ENCODE measurements at regions not wholly inside any gene's neighbourhood (a gene's known extent, or its start where the extent isn't known, plus 50 kb on each side); places are given as distances from the start of the nearest gene placed in this dataset.

DNA sequence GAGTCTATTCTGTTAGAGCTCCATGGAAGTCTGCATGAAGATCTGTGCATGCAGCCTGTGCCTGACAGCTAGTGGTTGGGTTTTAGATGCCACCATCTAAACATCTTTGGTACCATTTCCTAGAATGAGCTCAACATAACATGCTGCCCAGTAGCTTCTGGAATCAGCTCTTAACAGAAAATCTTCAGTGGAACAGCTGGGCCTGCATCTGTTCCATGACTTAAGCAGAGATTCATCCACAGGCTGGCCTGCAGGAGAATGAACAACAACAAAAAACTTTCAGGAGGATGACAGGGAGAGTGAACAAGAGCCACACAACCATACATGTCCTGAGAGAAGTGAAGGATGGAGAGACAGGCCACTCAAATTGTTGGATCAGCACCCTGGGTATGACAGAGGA lies 316.6 kb downstream of the RDH14 start:
- H2AFZ ChIP-seq (ENCODE audit: low read depth, low read length): no peak overlapping the region
- no peaks in the 10 kb centered on the region for H3K79me2 ChIP-seq (ENCODE audit: control insufficient read depth, insufficient read depth, low read length)
- intact Hi-C loops (cut with micrococcal nuclease) (no loop called here), dilution Hi-C loops (cut with MboI; ENCODE audit: extremely low pct_ligation_motif_present, low sequenced_read_pairs) (no loop called here)
- H3K9me3 ChIP-seq (replicated peaks; ENCODE audit: control insufficient read depth, insufficient read depth, low read length): no peaks in the 10 kb centered on the region
- no TSS peak for BruUV-seq (replicated peaks)
- FAIRE-seq (no peak), DNase-seq (ENCODE audit: low read depth, low spot score) (no peak)
- H3K36me3 ChIP-seq (ENCODE audit: control insufficient read depth in 2 of 2, extremely low read depth in 1 of 2, insufficient read depth in 2 of 2, low read length in 2 of 2): no peaks in the 10 kb centered on the region
- TF ChIP-seq JUN (IDR thresholded peaks at IDR 0.05; ENCODE audit: borderline replicate concordance, insufficient read depth, insufficient read length, low read depth) (no peak), GATA2 (IDR thresholded peaks at IDR 0.05; ENCODE audit: insufficient read depth, insufficient read length, low read depth, low read length) (no peak), MYC (IDR thresholded peaks at IDR 0.05; ENCODE audit: low read depth, low read length) (no peak), EZH2 (IDR thresholded peaks at IDR 0.05; ENCODE audit: borderline replicate concordance, low read depth, low read length, severe bottlenecking) (no peak)
- TF ChIP-seq, protein P1, sequence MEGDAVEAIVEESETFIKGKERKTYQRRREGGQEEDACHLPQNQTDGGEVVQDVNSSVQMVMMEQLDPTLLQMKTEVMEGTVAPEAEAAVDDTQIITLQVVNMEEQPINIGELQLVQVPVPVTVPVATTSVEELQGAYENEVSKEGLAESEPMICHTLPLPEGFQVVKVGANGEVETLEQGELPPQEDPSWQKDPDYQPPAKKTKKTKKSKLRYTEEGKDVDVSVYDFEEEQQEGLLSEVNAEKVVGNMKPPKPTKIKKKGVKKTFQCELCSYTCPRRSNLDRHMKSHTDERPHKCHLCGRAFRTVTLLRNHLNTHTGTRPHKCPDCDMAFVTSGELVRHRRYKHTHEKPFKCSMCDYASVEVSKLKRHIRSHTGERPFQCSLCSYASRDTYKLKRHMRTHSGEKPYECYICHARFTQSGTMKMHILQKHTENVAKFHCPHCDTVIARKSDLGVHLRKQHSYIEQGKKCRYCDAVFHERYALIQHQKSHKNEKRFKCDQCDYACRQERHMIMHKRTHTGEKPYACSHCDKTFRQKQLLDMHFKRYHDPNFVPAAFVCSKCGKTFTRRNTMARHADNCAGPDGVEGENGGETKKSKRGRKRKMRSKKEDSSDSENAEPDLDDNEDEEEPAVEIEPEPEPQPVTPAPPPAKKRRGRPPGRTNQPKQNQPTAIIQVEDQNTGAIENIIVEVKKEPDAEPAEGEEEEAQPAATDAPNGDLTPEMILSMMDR (IDR thresholded peaks at IDR 0.05; ENCODE audit: extremely low read depth in 1 of 2, insufficient read depth in 1 of 2, low read depth in 1 of 2, low read length in 2 of 2): no peak
- H3K27me3 ChIP-seq (ENCODE audit: control insufficient read depth in 2 of 2, insufficient read depth in 2 of 2, low read length in 2 of 2): peaks cover 2 to 5% of the 10 kb centered on the region in 2 experiments
- no peak overlapping the region for H3K27ac ChIP-seq (ENCODE audit: insufficient read depth, low read depth, low read length)
- no peak overlapping the region for H3K4me2 ChIP-seq (ENCODE audit: insufficient read depth, low read length)
- no peak overlapping the region for H3K9ac ChIP-seq (replicated peaks; ENCODE audit: extremely low read depth, insufficient read depth, low read length)
- CTCF ChIA-PET: interaction anchor here (0.9 to 1.5 kb wide), 3 partner anchors 65 to 134 kb away, joined by 3 to 4 read pairs (median 4); no protein-coding TSS in a partner anchor
- no peak overlapping the region for H3K4me3 ChIP-seq (replicated peaks in 1 of 3; ENCODE audit: insufficient read depth in 1 of 3, low read depth in 1 of 3, low read length in 3 of 3)
- POLR2A ChIA-PET: no interaction called here
- H3K4me1 ChIP-seq (ENCODE audit: control insufficient read depth, extremely low read depth, insufficient read depth, low read length): no peaks in the 10 kb centered on the region
- no peaks in the 10 kb centered on the region for H4K20me1 ChIP-seq (replicated peaks; ENCODE audit: control insufficient read depth, extremely low read depth, insufficient read depth, low read length)
- H3K9me1 ChIP-seq (replicated peaks; ENCODE audit: control insufficient read depth, extremely low read depth, insufficient read depth, low read length): no peaks in the 10 kb centered on the region

DNA sequence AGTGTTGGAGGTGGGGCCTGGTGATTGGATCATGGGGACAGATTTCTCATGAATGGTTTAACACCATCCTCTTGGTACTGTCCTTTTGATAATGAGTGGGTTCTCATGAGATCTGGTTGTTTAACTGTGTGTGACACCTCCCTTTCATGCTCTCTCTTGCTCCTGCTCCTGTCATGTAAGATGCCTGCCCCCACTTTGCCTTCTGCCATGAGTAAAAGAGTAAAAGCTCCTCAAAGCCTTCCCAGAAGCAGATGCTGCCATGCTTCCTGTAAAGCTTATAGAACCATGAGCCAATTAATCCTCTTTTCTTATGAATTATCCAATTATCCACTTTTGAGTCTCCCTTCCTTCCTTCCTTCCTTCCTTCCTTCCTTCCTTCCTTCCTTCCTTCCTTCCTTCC lies 317.7 kb downstream of the RDH14 start:
- H3K4me2 ChIP-seq (ENCODE audit: insufficient read depth, low read length): no peak overlapping the region
- no peaks in the 10 kb centered on the region for H4K20me1 ChIP-seq (replicated peaks; ENCODE audit: control insufficient read depth, extremely low read depth, insufficient read depth, low read length)
- no peaks in the 10 kb centered on the region for H3K4me1 ChIP-seq (ENCODE audit: control insufficient read depth, extremely low read depth, insufficient read depth, low read length)
- no peak overlapping the region for H2AFZ ChIP-seq (ENCODE audit: low read depth, low read length)
- H3K27ac ChIP-seq (ENCODE audit: insufficient read depth, low read depth, low read length): no peak overlapping the region
- intact Hi-C loops (cut with micrococcal nuclease) (no loop called here), dilution Hi-C loops (cut with MboI; ENCODE audit: extremely low pct_ligation_motif_present, low sequenced_read_pairs) (no loop called here)
- BruUV-seq (replicated peaks): no TSS peak
- peaks cover 2 to 5% of the 10 kb centered on the region in 2 experiments for H3K27me3 ChIP-seq (ENCODE audit: control insufficient read depth in 2 of 2, insufficient read depth in 2 of 2, low read length in 2 of 2)
- FAIRE-seq: no peak
- no peak overlapping the region for H3K4me3 ChIP-seq (replicated peaks in 1 of 3; ENCODE audit: insufficient read depth in 1 of 3, low read depth in 1 of 3, low read length in 3 of 3)
- no peaks in the 10 kb centered on the region for H3K79me2 ChIP-seq (ENCODE audit: control insufficient read depth, insufficient read depth, low read length)
- H3K9me1 ChIP-seq (replicated peaks; ENCODE audit: control insufficient read depth, extremely low read depth, insufficient read depth, low read length): no peaks in the 10 kb centered on the region
- ChIA-PET POLR2A (no interaction called here), CTCF (no interaction called here)
- no peak overlapping the region for H3K9ac ChIP-seq (replicated peaks; ENCODE audit: extremely low read depth, insufficient read depth, low read length)
- no peaks in the 10 kb centered on the region for H3K9me3 ChIP-seq (replicated peaks; ENCODE audit: control insufficient read depth, insufficient read depth, low read length)
- no peaks in the 10 kb centered on the region for H3K36me3 ChIP-seq (ENCODE audit: control insufficient read depth in 2 of 2, extremely low read depth in 1 of 2, insufficient read depth in 2 of 2, low read length in 2 of 2)
- no peak for TF ChIP-seq POLR2AphosphoS5 (IDR thresholded peaks at IDR 0.05; ENCODE audit: insufficient read depth, low read depth, low read length)
- no peak for TF ChIP-seq JUN (IDR thresholded peaks at IDR 0.05; ENCODE audit: borderline replicate concordance, insufficient read depth, insufficient read length, low read depth)
- TF ChIP-seq POLR2A (IDR thresholded peaks at IDR 0.05; ENCODE audit: low read depth, low read length): no peak
- TF ChIP-seq EZH2 (IDR thresholded peaks at IDR 0.05; ENCODE audit: borderline replicate concordance, low read depth, low read length, severe bottlenecking): no peak
- TF ChIP-seq, protein P2, sequence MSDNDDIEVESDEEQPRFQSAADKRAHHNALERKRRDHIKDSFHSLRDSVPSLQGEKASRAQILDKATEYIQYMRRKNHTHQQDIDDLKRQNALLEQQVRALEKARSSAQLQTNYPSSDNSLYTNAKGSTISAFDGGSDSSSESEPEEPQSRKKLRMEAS (IDR thresholded peaks at IDR 0.05; ENCODE audit: insufficient read depth, insufficient read length): no peak
- TF ChIP-seq, protein P1 (IDR thresholded peaks at IDR 0.05; ENCODE audit: extremely low read depth in 1 of 2, insufficient read depth in 1 of 2, low read depth in 1 of 2, low read length in 2 of 2): no peak
- no peak for TF ChIP-seq MYC (IDR thresholded peaks at IDR 0.05; ENCODE audit: low read depth, low read length)
- no peak for TF ChIP-seq FOS (IDR thresholded peaks at IDR 0.05; ENCODE audit: borderline replicate concordance, insufficient read depth, low read length)
- TF ChIP-seq GATA2 (IDR thresholded peaks at IDR 0.05; ENCODE audit: insufficient read depth, insufficient read length, low read depth, low read length): no peak
- DNase-seq (ENCODE audit: low read depth, low spot score): no peak

Data from endothelial cell of umbilical vein (primary cell).